ENCODE measurements at regions not wholly inside any gene's neighbourhood (a gene's known extent, or its start where the extent isn't known, plus 50 kb on each side); places are given as distances from the start of the nearest gene placed in this dataset.

- no peak for DNase-seq (ENCODE audit: low read depth, low spot score)
Measured at GRCh38 chr2:16302431-16303272, 362.3 kb downstream of the MYCN start.

- DNase-seq (ENCODE audit: low read depth, low spot score) = no peak
Measured at GRCh38 chr2:16301961-16302360, 361.6 kb downstream of the MYCN start.

GRCh38 chr2:16298866-16299265, 358.5 kb downstream of the MYCN start:
- no peak for DNase-seq (ENCODE audit: low read depth, low spot score)

GRCh38 chr2:16296331-16297250, 356.2 kb downstream of the MYCN start:
- no peak for DNase-seq (ENCODE audit: low read depth, low spot score)

GRCh38 chr2:16296038-16296290, 355.6 kb downstream of the MYCN start:
- DNase-seq (ENCODE audit: low read depth, low spot score) = no peak

- DNase-seq (ENCODE audit: low read depth, low spot score) = no peak
Measured at GRCh38 chr2:16294791-16295190, 354.4 kb downstream of the MYCN start.

GRCh38 chr2:16293871-16294270, 353.5 kb downstream of the MYCN start:
- DNase-seq (ENCODE audit: low read depth, low spot score) = no peak

GRCh38 chr2:16293398-16293797, 353.0 kb downstream of the MYCN start:
- DNase-seq (ENCODE audit: low read depth, low spot score) = no peak

- no peak for DNase-seq (ENCODE audit: low read depth, low spot score)
Measured at GRCh38 chr2:16291731-16292550, 351.6 kb downstream of the MYCN start.

- DNase-seq (ENCODE audit: low read depth, low spot score) = no peak
Measured at GRCh38 chr2:16291226-16291625, 350.9 kb downstream of the MYCN start.

GRCh38 chr2:16290311-16291020, 350.1 kb downstream of the MYCN start:
- no peak for DNase-seq (ENCODE audit: low read depth, low spot score)

GRCh38 chr2:16288371-16289112, 348.2 kb downstream of the MYCN start:
- no peak for DNase-seq (ENCODE audit: low read depth, low spot score)

- no peak for DNase-seq (ENCODE audit: low read depth, low spot score)
Measured at GRCh38 chr2:16287831-16288230, 347.5 kb downstream of the MYCN start.

- DNase-seq (ENCODE audit: low read depth, low spot score) = no peak
Measured at GRCh38 chr2:16287281-16287680, 346.9 kb downstream of the MYCN start.

- DNase-seq (ENCODE audit: low read depth, low spot score) = no peak
Measured at GRCh38 chr2:16285813-16286510, 345.6 kb downstream of the MYCN start.

GRCh38 chr2:16284941-16285625, 344.7 kb downstream of the MYCN start:
- DNase-seq (ENCODE audit: low read depth, low spot score) = no peak

- DNase-seq (ENCODE audit: low read depth, low spot score) = no peak
Measured at GRCh38 chr2:16283071-16283850, 342.9 kb downstream of the MYCN start.

GRCh38 chr2:16282511-16282910, 342.2 kb downstream of the MYCN start:
- DNase-seq (ENCODE audit: low read depth, low spot score) = no peak

Data from activated CD4-positive, CD25-positive, alpha-beta regulatory T cell treated with anti-CD3 and anti-CD28 coated beads, Interleukin-2, amount 50 U/mL, for 16 hours (primary cell).